Kidney capillary endothelial cell (primary cell): ENCODE measurements at regions not wholly inside any gene's neighbourhood (a gene's known extent, or its start where the extent isn't known, plus 50 kb on each side); places are given as distances from the start of the nearest gene placed in this dataset.

Experiments
- DNase-seq: peaks from one replicate; pipeline ENCODE4 v3.0.0-alpha.2; 2018; ENCODE audit warnings: low spot score

GRCh38 chr9:121601194-121601593, 50.2 kb upstream of the DAB2IP start:
- no peak for DNase-seq
